ENCODE measurements at regions not wholly inside any gene's neighbourhood (a gene's known extent, or its start where the extent isn't known, plus 50 kb on each side); places are given as distances from the start of the nearest gene placed in this dataset.

DNA sequence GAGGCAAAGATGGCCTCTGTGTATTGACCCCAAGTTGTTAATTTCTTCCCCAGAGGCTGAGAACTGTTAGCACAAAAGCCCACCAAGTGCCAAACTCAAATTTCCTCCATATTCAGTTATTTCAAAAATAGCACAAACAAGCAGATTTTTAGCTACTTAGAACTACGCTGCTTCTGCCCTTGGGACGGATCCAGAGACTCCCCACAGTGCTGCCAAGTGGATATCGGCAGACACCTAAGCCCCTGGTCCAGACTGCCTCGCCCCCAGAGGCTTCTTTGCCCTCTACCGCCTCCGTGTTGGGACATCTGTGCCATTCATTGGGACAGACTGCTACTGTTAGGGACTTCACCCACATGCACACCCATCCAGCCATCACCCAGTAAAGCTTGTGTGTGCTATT is 188.3 kb downstream of the POSTN start:
- Histone ChIP-seq H3K4me3 (no peak overlapping the region), H3K9me3 (no peaks in the 10 kb centered on the region), H3K4me1 (no peaks in the 10 kb centered on the region), H3K27me3 (no peaks in the 10 kb centered on the region), H3K36me3 (no peaks in the 10 kb centered on the region), H3K27ac (no peak overlapping the region)
- intact Hi-C loops (cut with DNase I): no loop called here
- TF ChIP-seq, protein P1, sequence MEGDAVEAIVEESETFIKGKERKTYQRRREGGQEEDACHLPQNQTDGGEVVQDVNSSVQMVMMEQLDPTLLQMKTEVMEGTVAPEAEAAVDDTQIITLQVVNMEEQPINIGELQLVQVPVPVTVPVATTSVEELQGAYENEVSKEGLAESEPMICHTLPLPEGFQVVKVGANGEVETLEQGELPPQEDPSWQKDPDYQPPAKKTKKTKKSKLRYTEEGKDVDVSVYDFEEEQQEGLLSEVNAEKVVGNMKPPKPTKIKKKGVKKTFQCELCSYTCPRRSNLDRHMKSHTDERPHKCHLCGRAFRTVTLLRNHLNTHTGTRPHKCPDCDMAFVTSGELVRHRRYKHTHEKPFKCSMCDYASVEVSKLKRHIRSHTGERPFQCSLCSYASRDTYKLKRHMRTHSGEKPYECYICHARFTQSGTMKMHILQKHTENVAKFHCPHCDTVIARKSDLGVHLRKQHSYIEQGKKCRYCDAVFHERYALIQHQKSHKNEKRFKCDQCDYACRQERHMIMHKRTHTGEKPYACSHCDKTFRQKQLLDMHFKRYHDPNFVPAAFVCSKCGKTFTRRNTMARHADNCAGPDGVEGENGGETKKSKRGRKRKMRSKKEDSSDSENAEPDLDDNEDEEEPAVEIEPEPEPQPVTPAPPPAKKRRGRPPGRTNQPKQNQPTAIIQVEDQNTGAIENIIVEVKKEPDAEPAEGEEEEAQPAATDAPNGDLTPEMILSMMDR (IDR thresholded peaks at IDR 0.05): no peak
- DNase-seq (ENCODE audit: low spot score in 2 of 2): no peak

DNA sequence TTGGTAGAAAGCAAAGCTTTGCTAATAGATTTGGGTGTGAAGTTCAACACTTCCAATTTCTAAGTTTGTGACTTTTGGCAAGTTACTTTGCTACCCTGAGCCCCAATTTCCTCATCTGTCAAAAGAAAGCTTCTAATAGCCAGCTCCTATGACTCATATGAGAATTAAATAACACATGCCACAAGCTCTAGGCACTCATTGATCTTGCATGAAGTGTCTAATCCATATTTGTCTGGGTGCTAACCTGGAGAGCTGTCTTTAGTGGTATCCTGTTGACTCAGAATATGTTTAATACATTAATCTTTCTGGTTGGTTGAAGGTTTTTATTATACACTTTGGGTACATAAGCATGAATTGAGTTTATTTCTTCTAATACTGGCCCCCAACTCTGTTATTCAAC is 188.8 kb downstream of the POSTN start:
- Histone ChIP-seq H3K4me3 (no peak overlapping the region), H3K36me3 (no peaks in the 10 kb centered on the region), H3K27ac (no peak overlapping the region), H3K9me3 (no peaks in the 10 kb centered on the region), H3K27me3 (no peaks in the 10 kb centered on the region), H3K4me1 (no peaks in the 10 kb centered on the region)
- intact Hi-C loops (cut with DNase I): no loop called here
- TF ChIP-seq, protein P1 (IDR thresholded peaks at IDR 0.05): no peak
- DNase-seq (ENCODE audit: low spot score in 2 of 2): no peak

DNA sequence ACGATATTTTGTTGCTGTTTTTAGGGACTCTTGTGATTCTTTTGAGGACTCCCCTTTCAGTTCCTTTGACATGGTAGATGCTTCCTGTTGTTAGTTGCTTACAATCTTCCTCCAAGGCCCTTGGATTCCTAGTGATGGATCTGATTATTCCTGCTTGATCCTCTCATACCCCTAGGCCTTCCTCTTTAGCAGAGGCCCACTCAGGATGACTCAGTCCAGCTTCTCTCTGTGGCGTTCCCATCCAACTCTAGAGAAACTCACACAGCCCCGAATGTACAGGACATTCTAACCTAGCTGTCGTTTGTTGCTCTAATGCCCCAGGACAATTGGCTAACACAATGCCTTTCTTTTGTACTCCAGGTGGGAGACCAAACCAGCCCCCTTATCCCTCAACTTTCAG is 191.4 kb downstream of the POSTN start:
- Histone ChIP-seq H3K27ac (no peak overlapping the region), H3K27me3 (no peaks in the 10 kb centered on the region), H3K4me3 (no peak overlapping the region), H3K4me1 (no peaks in the 10 kb centered on the region), H3K36me3 (no peaks in the 10 kb centered on the region), H3K9me3 (no peaks in the 10 kb centered on the region)
- TF ChIP-seq, protein P1 (IDR thresholded peaks at IDR 0.05): no peak
- intact Hi-C loops (cut with DNase I): no loop called here
- DNase-seq (ENCODE audit: low spot score in 2 of 2): no peak

DNA sequence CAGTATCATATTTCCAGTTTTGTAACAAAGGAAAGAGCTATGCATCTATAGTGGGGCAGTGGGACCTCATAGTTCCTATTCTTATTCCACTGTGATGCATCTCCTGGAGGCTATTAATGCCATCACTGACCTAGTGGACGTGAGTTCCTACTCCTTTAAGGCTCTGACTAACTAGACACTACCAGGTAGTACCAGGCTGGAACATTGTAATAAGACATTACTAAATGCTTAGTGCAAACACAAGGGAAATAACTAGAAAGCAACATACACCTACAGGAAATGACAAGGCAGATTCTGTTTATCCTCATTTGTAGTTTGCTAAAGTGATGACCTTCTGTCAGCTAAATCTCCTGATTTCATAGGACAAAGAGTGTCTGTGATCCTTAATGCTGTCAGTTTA is 192.5 kb downstream of the POSTN start:
- no peak for DNase-seq (ENCODE audit: low spot score in 2 of 2)
- TF ChIP-seq, protein P1 (IDR thresholded peaks at IDR 0.05): no peak
- Histone ChIP-seq H3K27me3 (no peaks in the 10 kb centered on the region), H3K4me1 (no peaks in the 10 kb centered on the region), H3K27ac (no peak overlapping the region), H3K36me3 (no peaks in the 10 kb centered on the region), H3K4me3 (no peak overlapping the region), H3K9me3 (no peaks in the 10 kb centered on the region)
- intact Hi-C loops (cut with DNase I): no loop called here

DNA sequence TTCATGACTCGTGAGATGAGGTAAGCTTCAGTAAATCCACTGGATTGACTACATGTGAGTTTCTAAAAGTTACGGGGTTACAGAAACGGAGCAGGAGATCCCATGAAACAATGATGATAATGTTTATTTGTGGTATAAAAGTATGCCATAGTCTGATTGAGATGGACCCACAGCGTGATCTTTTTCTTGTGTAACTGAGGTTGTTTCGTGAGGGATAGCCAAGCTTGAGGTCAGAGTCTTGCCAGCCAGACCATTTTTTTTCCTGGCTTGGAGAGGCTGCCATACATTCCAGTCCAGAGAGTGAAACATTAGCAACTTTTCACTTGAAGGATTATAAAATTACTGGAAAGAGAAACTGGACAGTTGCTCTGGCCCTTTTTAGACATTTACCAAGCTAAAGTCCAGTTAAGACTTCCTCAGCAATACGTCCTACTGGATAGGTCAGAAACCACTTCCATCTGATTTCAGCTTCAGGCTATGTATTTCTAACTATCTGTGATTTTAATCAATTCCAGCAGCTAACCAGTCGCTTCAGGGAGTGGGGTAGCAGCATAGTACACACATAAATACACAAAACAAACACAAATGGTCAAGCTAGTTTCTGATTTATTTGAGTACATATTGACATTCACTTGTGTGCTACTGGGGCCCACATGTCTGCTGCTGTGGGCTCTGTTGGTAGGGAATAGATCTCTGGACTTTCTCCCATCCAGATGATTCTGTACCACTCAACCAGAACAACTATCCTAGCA is 194.6 kb downstream of the POSTN start:
- no peak overlapping the region for H3K4me3 ChIP-seq
- no peaks in the 10 kb centered on the region for H3K4me1 ChIP-seq
- DNase-seq (ENCODE audit: low spot score in 2 of 2): no peak
- H3K36me3 ChIP-seq: no peaks in the 10 kb centered on the region
- TF ChIP-seq, protein P1 (IDR thresholded peaks at IDR 0.05): no peak
- intact Hi-C loops (cut with DNase I): no loop called here
- no peaks in the 10 kb centered on the region for H3K9me3 ChIP-seq
- H3K27ac ChIP-seq: peak overlapping the region in 1 of 2 donors; percentile 23
- H3K27me3 ChIP-seq: no peaks in the 10 kb centered on the region

DNA sequence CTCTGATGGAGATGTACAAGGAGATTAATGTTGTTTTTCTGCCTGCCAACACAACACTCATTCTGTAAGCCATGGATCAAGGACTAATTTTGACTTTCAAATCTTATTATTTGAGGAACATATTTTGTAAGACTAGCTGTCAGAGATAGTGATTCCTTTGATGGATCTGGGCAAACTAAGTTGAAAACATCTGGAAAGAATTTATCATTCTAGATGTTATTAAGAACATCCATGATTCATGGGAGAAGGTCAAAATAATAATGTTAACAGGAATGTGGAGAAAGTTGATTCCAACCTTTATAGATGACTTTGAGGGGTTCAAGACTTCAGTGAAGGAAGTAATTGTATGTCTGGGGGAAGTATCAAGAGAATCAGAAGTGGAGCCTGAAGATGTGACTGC is 196.8 kb downstream of the POSTN start:
- Histone ChIP-seq H3K4me1 (no peaks in the 10 kb centered on the region), H3K4me3 (no peak overlapping the region), H3K27me3 (no peaks in the 10 kb centered on the region), H3K36me3 (no peaks in the 10 kb centered on the region), H3K9me3 (peaks cover 0 to 4% of the 10 kb centered on the region in 2 donors), H3K27ac (no peak overlapping the region)
- no peak for DNase-seq (ENCODE audit: low spot score in 2 of 2)
- intact Hi-C loops (cut with DNase I): no loop called here
- TF ChIP-seq, protein P1 (IDR thresholded peaks at IDR 0.05): no peak

Measured in ascending aorta (tissue), 2 donors.